Kidney epithelial cell (primary cell): ENCODE measurements at regions not wholly inside any gene's neighbourhood (a gene's known extent, or its start where the extent isn't known, plus 50 kb on each side); places are given as distances from the start of the nearest gene placed in this dataset.

Source experiments
- DNase-seq: peaks from one replicate; pipeline ENCODE4 v3.0.0-alpha.2; 2010; ENCODE audit warnings: low read depth
- H3K27me3 ChIP-seq: 2 replicates; pipeline ENCODE4 v1.6.0; 2011; ENCODE audit warnings: low read length; ENCODE audit not compliant: control insufficient read depth, insufficient read depth
- H3K36me3 ChIP-seq: 2 replicates; pipeline ENCODE4 v1.5.1; 2011; ENCODE audit warnings: low read length; ENCODE audit not compliant: control insufficient read depth, insufficient read depth
- H3K4me3 ChIP-seq: 2 replicates; pipeline ENCODE4 v1.5.1; 2011; ENCODE audit warnings: low read depth, mild to moderate bottlenecking, control low read depth, low read length
- TF ChIP-seq, protein P1 (sequence below): IDR thresholded peaks from 2 replicates; pipeline ENCODE4 v1.5.1; 2011; ENCODE audit warnings: mild to moderate bottlenecking, moderate library complexity, low read length, control low read depth, inconsistent platforms; ENCODE audit not compliant: insufficient read depth, poor library complexity, severe bottlenecking

DNA sequence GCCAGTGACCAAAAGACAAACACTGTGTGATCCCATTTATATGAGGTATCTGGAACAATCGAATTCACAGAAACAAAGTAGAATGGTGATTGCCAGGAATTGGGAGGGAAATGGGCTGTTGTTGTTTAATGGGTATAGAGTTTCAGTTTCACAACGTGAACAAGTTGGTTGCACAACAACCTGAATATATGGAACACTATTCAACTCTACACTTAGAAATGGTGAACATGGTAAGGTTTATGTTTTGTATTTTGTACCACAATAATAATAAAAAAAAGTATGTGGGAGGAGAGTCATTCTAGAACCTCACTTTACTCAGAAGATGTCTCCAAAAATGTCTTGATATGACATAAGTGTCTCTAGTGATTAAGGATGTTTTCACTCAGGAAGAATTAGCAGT is 85.2 kb upstream of the SGCE start:
- Histone ChIP-seq H3K36me3 (no peaks in the 10 kb centered on the region), H3K4me3 (no peak overlapping the region), H3K27me3 (no peaks in the 10 kb centered on the region)
- DNase-seq: no peak
- TF ChIP-seq, protein P1, sequence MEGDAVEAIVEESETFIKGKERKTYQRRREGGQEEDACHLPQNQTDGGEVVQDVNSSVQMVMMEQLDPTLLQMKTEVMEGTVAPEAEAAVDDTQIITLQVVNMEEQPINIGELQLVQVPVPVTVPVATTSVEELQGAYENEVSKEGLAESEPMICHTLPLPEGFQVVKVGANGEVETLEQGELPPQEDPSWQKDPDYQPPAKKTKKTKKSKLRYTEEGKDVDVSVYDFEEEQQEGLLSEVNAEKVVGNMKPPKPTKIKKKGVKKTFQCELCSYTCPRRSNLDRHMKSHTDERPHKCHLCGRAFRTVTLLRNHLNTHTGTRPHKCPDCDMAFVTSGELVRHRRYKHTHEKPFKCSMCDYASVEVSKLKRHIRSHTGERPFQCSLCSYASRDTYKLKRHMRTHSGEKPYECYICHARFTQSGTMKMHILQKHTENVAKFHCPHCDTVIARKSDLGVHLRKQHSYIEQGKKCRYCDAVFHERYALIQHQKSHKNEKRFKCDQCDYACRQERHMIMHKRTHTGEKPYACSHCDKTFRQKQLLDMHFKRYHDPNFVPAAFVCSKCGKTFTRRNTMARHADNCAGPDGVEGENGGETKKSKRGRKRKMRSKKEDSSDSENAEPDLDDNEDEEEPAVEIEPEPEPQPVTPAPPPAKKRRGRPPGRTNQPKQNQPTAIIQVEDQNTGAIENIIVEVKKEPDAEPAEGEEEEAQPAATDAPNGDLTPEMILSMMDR: no peak

DNA sequence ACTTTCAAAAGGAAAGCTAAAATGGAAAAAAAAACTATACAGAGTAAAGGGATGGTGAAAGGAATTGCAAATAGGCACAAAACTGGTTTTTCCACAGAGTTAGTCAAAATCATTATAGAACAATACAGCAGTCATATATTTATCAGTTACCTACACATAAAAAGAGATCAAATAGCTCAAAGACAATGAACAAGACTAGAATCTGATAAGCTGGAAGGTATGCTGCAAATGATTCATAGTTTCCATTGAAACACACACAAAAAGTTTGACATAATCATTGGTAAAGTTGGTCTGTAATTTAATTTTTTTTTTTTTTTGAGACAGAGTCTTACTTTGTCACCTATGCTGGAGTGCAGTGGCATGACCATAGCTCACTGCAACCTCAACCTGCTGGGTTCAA is 92.4 kb upstream of the SGCE start:
- Histone ChIP-seq H3K27me3 (no peaks in the 10 kb centered on the region), H3K36me3 (no peaks in the 10 kb centered on the region), H3K4me3 (no peak overlapping the region)
- no peak for DNase-seq
- TF ChIP-seq, protein P1: no peak

DNA sequence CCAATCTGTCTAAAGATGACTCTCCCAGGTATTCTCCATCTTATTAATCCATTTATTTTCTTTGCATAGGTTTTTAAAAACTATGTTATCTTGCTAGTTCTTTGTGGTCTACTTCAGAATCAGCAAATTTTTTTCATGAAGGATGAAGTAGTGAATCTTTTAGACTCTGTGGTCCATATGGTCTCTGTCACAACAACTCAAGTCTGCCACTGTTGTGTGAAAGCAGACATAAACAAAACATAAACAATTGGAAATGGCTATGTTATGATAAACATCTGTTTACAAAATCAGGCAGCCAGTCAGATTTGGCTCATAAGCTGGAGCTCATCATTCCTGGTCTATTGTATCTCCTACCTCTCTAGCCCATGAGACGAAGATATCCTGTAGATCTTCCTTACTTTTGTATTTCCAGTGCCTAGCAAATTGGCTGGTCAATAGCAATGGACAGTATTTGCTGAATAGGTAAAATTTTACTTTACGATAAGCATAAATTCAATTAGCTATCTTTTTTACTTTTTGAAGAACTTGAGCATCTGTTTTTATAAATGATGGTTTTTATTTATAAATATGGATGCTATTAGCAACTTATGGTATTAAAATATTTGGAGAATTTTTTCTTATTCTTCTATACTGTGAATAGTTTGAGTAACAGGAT is 104.6 kb upstream of the SGCE start:
- Histone ChIP-seq H3K36me3 (no peaks in the 10 kb centered on the region), H3K27me3 (no peaks in the 10 kb centered on the region), H3K4me3 (no peak overlapping the region)
- DNase-seq: no peak
- TF ChIP-seq, protein P1: no peak

DNA sequence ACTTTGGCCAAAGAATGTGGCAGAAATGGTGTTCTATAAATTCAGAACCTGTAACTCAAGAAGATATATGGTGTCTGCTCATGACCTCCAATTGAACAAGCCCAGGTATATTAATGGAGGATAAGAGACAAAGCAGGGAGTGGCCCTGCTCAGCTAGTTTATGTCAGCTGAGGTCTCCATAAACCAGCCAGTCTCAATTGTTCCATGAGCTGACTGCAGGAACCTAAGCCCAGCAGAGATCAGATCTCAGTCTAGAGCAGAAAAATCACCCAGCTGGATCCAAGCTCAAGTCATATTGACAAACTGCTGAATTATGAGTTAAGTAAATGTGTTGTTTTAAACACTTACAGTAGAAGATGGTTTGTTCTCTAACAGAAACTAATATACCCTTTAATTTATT is 105.5 kb upstream of the SGCE start:
- Histone ChIP-seq H3K36me3 (no peaks in the 10 kb centered on the region), H3K4me3 (no peak overlapping the region), H3K27me3 (no peaks in the 10 kb centered on the region)
- TF ChIP-seq, protein P1: no peak
- DNase-seq: no peak

DNA sequence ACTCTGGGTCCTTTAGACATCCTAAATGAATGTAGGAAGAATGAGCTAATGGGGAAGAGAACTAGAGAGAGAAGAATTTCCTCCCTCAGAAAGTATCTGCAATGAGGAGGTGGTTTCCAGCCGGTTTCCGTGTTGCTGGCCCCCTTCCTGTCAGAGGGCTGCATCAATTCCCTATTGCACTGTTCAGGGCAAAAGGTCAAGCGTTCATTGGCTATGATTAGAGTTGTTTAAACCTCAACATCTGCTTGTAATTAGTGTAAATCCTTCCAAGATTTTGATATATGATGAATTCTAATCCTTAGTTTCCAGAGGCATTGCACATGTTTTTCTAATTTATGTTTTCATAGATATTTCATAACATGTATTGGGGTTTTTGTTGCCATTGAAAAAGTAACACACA is 107.3 kb upstream of the SGCE start:
- Histone ChIP-seq H3K4me3 (no peak overlapping the region), H3K27me3 (no peaks in the 10 kb centered on the region), H3K36me3 (no peaks in the 10 kb centered on the region)
- DNase-seq: no peak
- TF ChIP-seq, protein P1: no peak

DNA sequence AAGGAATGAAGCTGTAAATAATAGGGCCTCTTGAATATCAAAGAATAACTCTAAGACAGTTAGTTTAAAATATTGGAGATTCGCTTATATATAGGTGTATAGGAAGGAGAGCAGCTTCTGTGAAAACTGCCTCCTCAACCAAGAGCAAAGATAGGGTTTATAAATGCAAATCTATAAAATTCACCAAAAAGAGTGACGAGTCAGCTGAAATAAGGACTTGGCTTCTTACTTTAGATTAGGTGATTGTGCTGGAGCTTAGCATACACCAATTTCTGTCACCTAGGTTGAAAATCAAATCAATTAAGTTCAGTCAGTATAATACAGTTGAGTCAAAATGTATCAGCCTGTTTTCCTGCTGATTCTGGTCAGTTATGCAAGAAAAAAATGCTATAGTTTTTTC is 113.8 kb upstream of the SGCE start:
- Histone ChIP-seq H3K4me3 (no peak overlapping the region), H3K36me3 (no peaks in the 10 kb centered on the region), H3K27me3 (no peaks in the 10 kb centered on the region)
- TF ChIP-seq, protein P1: no peak
- DNase-seq: no peak
